K562 (cell line): ENCODE measurements at regions not wholly inside any gene's neighbourhood (a gene's known extent, or its start where the extent isn't known, plus 50 kb on each side); places are given as distances from the start of the nearest gene placed in this dataset.

Experiments
- ATAC-seq: fragments of 200-7000 bp; cut with Tn5 transposase; 3 replicates; pipeline ENCODE4 v1.9.1; 2020; ENCODE audit warnings: moderate library complexity
- BruUV-seq: library from RNA; stranded (reverse); fragments of 400-500 nt; replicated peaks from 2 replicates; lab custom pipeline; 2021; lab: Mats Ljungman, UMichigan
- CTCF ChIA-PET: fragments of 300-600 bp; formaldehyde crosslinking; extraction: SDS; loops from one replicate; lab custom pipeline; 2021; ENCODE audit warnings: low intra/inter-chr PET ratio; lab: Yijun Ruan, JAX
- POLR2A ChIA-PET: fragments of 300-600, 350-650 bp; sonication (Branson Sonifier 250); formaldehyde crosslinking; extraction: SDS; loops from one replicate; lab custom pipeline; 2021; ENCODE audit warnings: antibody characterized with exemption, inconsistent platforms; lab: Yijun Ruan, JAX
- DNase-seq, 4 experiments: peaks; one replicate each; pipeline versions ENCODE4 v3.0.0 to v3.0.0-alpha.2; 2011 to 2018; ENCODE audit warnings: low spot score in 3 of 4, mixed read lengths in 3 of 4; ENCODE audit errors: extremely low read depth in 1 of 4
- FAIRE-seq: peaks from 2 replicates; lab custom pipeline; 2011; peaks lifted over from hg19 to GRCh38; lab: Jason Lieb, UNC
- H2AFZ ChIP-seq: 2 replicates; pipeline ENCODE4 v1.6.0; 2011; ENCODE audit warnings: low read depth, low read length, control low read depth, inconsistent platforms
- H3K27ac ChIP-seq: fragments of 200-600 bp; 3 replicates; pipeline ENCODE4 v1.8.0; 2011; ENCODE audit warnings: low read depth, mild to moderate bottlenecking, control low read depth, inconsistent platforms, low read length, moderate library complexity, mixed read lengths; ENCODE audit errors: extremely low read depth
- H3K27me3 ChIP-seq, 2 experiments: fragments of 300-600 bp in 1 of 2; 2 replicates in 1 of 2; 3 replicates in 1 of 2; pipeline versions ENCODE4 v1.6.0 to v1.8.0; 2011; ENCODE audit warnings: inconsistent platforms in 2 of 2, low read length in 2 of 2, mild to moderate bottlenecking in 1 of 2, mixed read lengths in 1 of 2, moderate library complexity in 1 of 2; ENCODE audit not compliant: control insufficient read depth in 2 of 2, insufficient read depth in 2 of 2
- H3K36me3 ChIP-seq: fragments of 300-600 bp; 3 replicates; pipeline ENCODE4 v1.8.0; 2011; ENCODE audit warnings: mild to moderate bottlenecking, low read length, inconsistent platforms; ENCODE audit not compliant: control insufficient read depth, insufficient read depth
- H3K4me1 ChIP-seq, 2 experiments: fragments of 200-600 bp in 1 of 2; replicated peaks in 1 of 2; 2 replicates in 1 of 2; 3 replicates in 1 of 2; pipeline versions ENCODE4 v1.5.1 to v1.8.0; 2011; ENCODE audit warnings: inconsistent platforms in 2 of 2, low read length in 2 of 2, mild to moderate bottlenecking in 1 of 2, mixed read lengths in 1 of 2, moderate library complexity in 1 of 2; ENCODE audit not compliant: control insufficient read depth in 2 of 2, insufficient read depth in 2 of 2
- H3K4me2 ChIP-seq: 2 replicates; pipeline ENCODE4 v1.6.1; 2011; ENCODE audit warnings: low read length, control low read depth, inconsistent platforms, mixed read lengths; ENCODE audit not compliant: insufficient read depth
- H3K4me3 ChIP-seq: fragments of 200-600 bp; sonication (generic), shearing (Covaris generic); 2 replicates; pipeline ENCODE4 v1.5.1; 2016; ENCODE audit warnings: control low read depth, inconsistent platforms
- H3K79me2 ChIP-seq: fragments of 200-600 bp; 3 replicates; pipeline ENCODE4 v1.8.0; 2011; ENCODE audit warnings: low read length, inconsistent platforms; ENCODE audit not compliant: control insufficient read depth, insufficient read depth
- H3K9ac ChIP-seq, 2 experiments: 2 replicates each; pipeline versions ENCODE4 v1.6.0 to v1.6.1; 2011; ENCODE audit warnings: low read depth in 2 of 2, low read length in 2 of 2, control low read depth in 1 of 2, inconsistent platforms in 1 of 2, mild to moderate bottlenecking in 1 of 2, mixed read lengths in 1 of 2; ENCODE audit not compliant: insufficient read depth in 1 of 2
- H3K9me1 ChIP-seq: one replicate; pipeline ENCODE4 v1.6.0; 2011; ENCODE audit warnings: inconsistent platforms, mild to moderate bottlenecking, low read length, moderate library complexity; ENCODE audit not compliant: control insufficient read depth, insufficient read depth
- H3K9me3 ChIP-seq: replicated peaks from 2 replicates; pipeline ENCODE4 v1.5.1; 2011; ENCODE audit warnings: low read depth, low read length, inconsistent platforms; ENCODE audit not compliant: control insufficient read depth, insufficient read depth
- H4K20me1 ChIP-seq: replicated peaks from 2 replicates; pipeline ENCODE4 v1.6.1; 2011; ENCODE audit warnings: low read length, inconsistent platforms, mixed read lengths; ENCODE audit not compliant: control insufficient read depth, insufficient read depth
- ARID4B ChIP-seq: sonication (generic); formaldehyde crosslinking; IDR thresholded peaks from 2 replicates; pipeline ENCODE4 v1.8.0; 2022; ENCODE audit warnings: mild to moderate bottlenecking, missing genetic modification reagents
- CCNT2 ChIP-seq: IDR thresholded peaks from 2 replicates; pipeline ENCODE4 v1.6.1; 2011; ENCODE audit warnings: borderline replicate concordance, low read depth, mild to moderate bottlenecking, moderate library complexity, mixed read lengths, low read length; ENCODE audit not compliant: insufficient read length; ENCODE audit errors: extremely low read depth
- CREM ChIP-seq: IDR thresholded peaks from 2 replicates; pipeline ENCODE4 v1.6.1; 2014; ENCODE audit warnings: antibody characterized with exemption, low read depth
- ETV5 ChIP-seq: sonication (generic); formaldehyde crosslinking; IDR thresholded peaks from 2 replicates; pipeline ENCODE4 v1.4.0; 2020; ENCODE audit warnings: low read depth, mild to moderate bottlenecking, missing genetic modification reagents
- FOXP1 ChIP-seq: sonication (generic); formaldehyde crosslinking; IDR thresholded peaks from 2 replicates; pipeline ENCODE4 v1.8.0; 2022; ENCODE audit warnings: mild to moderate bottlenecking, missing genetic modification reagents
- HCFC1 ChIP-seq: IDR thresholded peaks from 2 replicates; pipeline ENCODE4 v1.6.1; 2012; ENCODE audit warnings: low read depth, low read length, improper control_type of control experiment
- HDAC1 ChIP-seq, 2 experiments: fragments of 450-650 bp; IDR thresholded peaks; 2 replicates each; pipeline ENCODE4 v1.6.1; 2016 to 2017; ENCODE audit warnings: inconsistent platforms in 1 of 2, mild to moderate bottlenecking in 1 of 2, moderate library complexity in 1 of 2
- MTF1 ChIP-seq: fragments of 250-450 bp; sonication (Bioruptor Pico); IDR thresholded peaks from 2 replicates; pipeline ENCODE4 v1.9.0; 2021; ENCODE audit warnings: moderate library complexity, mild to moderate bottlenecking, inconsistent platforms, borderline replicate concordance
- MXI1 ChIP-seq: IDR thresholded peaks from 2 replicates; pipeline ENCODE4 v1.6.1; 2011; ENCODE audit warnings: low read depth, mild to moderate bottlenecking, improper control_type of control experiment, low read length
- NFE2L1 ChIP-seq: fragments of 450-650 bp; IDR thresholded peaks from 2 replicates; pipeline ENCODE4 v1.6.1; 2016; ENCODE audit warnings: missing genetic modification characterization, low read depth, mild to moderate bottlenecking, missing compliant biosample characterization, moderate library complexity, borderline replicate concordance
- SIN3B ChIP-seq: fragments of 450-650 bp; IDR thresholded peaks from 2 replicates; pipeline ENCODE4 v1.6.1; 2017; ENCODE audit warnings: low read depth, mild to moderate bottlenecking, moderate library complexity
- TCF15 ChIP-seq: fragments of 250-450 bp; sonication (Bioruptor Pico); IDR thresholded peaks from 2 replicates; pipeline ENCODE4 v1.8.0; 2022; ENCODE audit warnings: moderate library complexity, mild to moderate bottlenecking, inconsistent platforms
- XRCC4 ChIP-seq: IDR thresholded peaks from one replicate; pipeline ENCODE4 v1.6.1; 2011; ENCODE audit not compliant: insufficient read depth, insufficient read length; ENCODE audit errors: extremely low read depth
- ZBTB33 ChIP-seq: sonication (generic); formaldehyde crosslinking; IDR thresholded peaks from 2 replicates; pipeline ENCODE4 v1.8.1; 2023; ENCODE audit warnings: mild to moderate bottlenecking, missing genetic modification reagents
- ZBTB7A ChIP-seq: IDR thresholded peaks from 2 replicates; pipeline ENCODE4 v1.6.1; 2011; ENCODE audit warnings: low read depth, mild to moderate bottlenecking, low read length, moderate library complexity, borderline replicate concordance; ENCODE audit not compliant: control insufficient read depth
- ZNF184 ChIP-seq: sonication (generic); formaldehyde crosslinking; IDR thresholded peaks from 2 replicates; pipeline ENCODE4 v1.5.0; 2020; ENCODE audit warnings: missing genetic modification reagents
- WGBS: fragments of 100-300 bp; shearing (Covaris generic); methylation state at CpG from one replicate; pipeline ENCODE4 v1.1.6; 2016; ENCODE audit warnings: low coverage, mixed read lengths; ENCODE audit not compliant: insufficient coverage; ENCODE audit errors: missing lambda C conversion rate; 5-methylcytosine and 5-hydroxymethylcytosine counted together
- in situ Hi-C: fragments of 300-500 bp; cut with MboI; formaldehyde crosslinking; loops from 4 replicates; pipeline ENCODE4 v1.15.0; 2018; ENCODE audit warnings: inconsistent platforms, mixed read lengths
- intact Hi-C: fragments of 100-400 bp; cut with micrococcal nuclease; formaldehyde crosslinking; loops from 2 replicates; pipeline ENCODE4 v1.14.2; 2022

GRCh38 chr5:66426259-66427138 is 169.7 kb upstream of the MAST4 start:
- under 1% methylated on average over 16 of the region's 16 CpGs for WGBS
- Histone ChIP-seq H3K9me3 (no peaks in the 10 kb centered on the region), H4K20me1 (no peaks in the 10 kb centered on the region), H3K36me3 (no peaks in the 10 kb centered on the region), H3K27ac (no peak overlapping the region), H3K4me1 (no peaks in the 10 kb centered on the region), H3K9ac (no peak overlapping the region), H3K4me2 (no peak overlapping the region), H3K4me3 (no peak overlapping the region), H3K79me2 (no peaks in the 10 kb centered on the region), H3K27me3 (no peaks in the 10 kb centered on the region), H3K9me1 (no peaks in the 10 kb centered on the region), H2AFZ (no peak overlapping the region)
- no peak for ATAC-seq
- ChIA-PET POLR2A (no interaction called here), CTCF (no interaction called here)
- BruUV-seq, result no TSS peak
- no peak for DNase-seq
- no peak for FAIRE-seq
- intact Hi-C loops, result no loop called here
- in situ Hi-C loops, result no loop called here
- TF ChIP-seq ARID4B (CRISPR knock-in tag) (no peak), SIN3B (no peak), HDAC1 (IDR thresholded peaks at IDR 0.05) (no peak), ZBTB7A (no peak), XRCC4 (no peak), ETV5 (no peak), CREM (no peak), HCFC1 (no peak), ZBTB33 (no peak), CCNT2 (no peak), MTF1 (CRISPR knock-in tag) (no peak), MXI1 (no peak), ZNF184 (CRISPR knock-in tag) (no peak), NFE2L1 (tag) (no peak), FOXP1 (no peak), TCF15 (CRISPR knock-in tag) (no peak)
